Endothelial cell of umbilical vein (primary cell): ENCODE measurements at regions not wholly inside any gene's neighbourhood (a gene's known extent, or its start where the extent isn't known, plus 50 kb on each side); places are given as distances from the start of the nearest gene placed in this dataset.

Experiments
- EZH2 ChIP-seq: IDR thresholded peaks from 2 replicates; pipeline ENCODE4 v1.6.1; 2012; ENCODE audit warnings: borderline replicate concordance, low read depth, mild to moderate bottlenecking, moderate library complexity, low read length, inconsistent platforms; ENCODE audit not compliant: severe bottlenecking
- FOS ChIP-seq: IDR thresholded peaks from 2 replicates; pipeline ENCODE4 v1.6.1; 2011; ENCODE audit warnings: mild to moderate bottlenecking, low read length, moderate library complexity, borderline replicate concordance; ENCODE audit not compliant: insufficient read depth
- JUN ChIP-seq: IDR thresholded peaks from 2 replicates; pipeline ENCODE4 v1.6.1; 2011; ENCODE audit warnings: borderline replicate concordance, low read depth; ENCODE audit not compliant: insufficient read length, insufficient read depth
- MAX ChIP-seq: IDR thresholded peaks from 2 replicates; pipeline ENCODE4 v1.6.1; 2011; ENCODE audit not compliant: insufficient read depth, insufficient read length
- MYC ChIP-seq: IDR thresholded peaks from one replicate; pipeline ENCODE4 v1.6.1; 2011; ENCODE audit warnings: mild to moderate bottlenecking, low read depth, low read length
- POLR2A ChIP-seq: IDR thresholded peaks from 2 replicates; pipeline ENCODE4 v1.6.1; 2012; ENCODE audit warnings: low read depth, mild to moderate bottlenecking, control low read depth, low read length
- POLR2AphosphoS5 ChIP-seq: IDR thresholded peaks from 2 replicates; pipeline ENCODE4 v1.6.1; 2012; ENCODE audit warnings: low read depth, mild to moderate bottlenecking, control low read depth, low read length, moderate library complexity; ENCODE audit not compliant: insufficient read depth
- TF ChIP-seq, protein P1 (sequence below), 2 donors: IDR thresholded peaks; 1 replicate in 1 of 2; 2 replicates in 1 of 2; pipeline ENCODE4 v1.5.1; 2011; ENCODE audit warnings: low read length in 2 of 2, mild to moderate bottlenecking in 2 of 2, moderate library complexity in 2 of 2, control low read depth in 1 of 2, inconsistent platforms in 1 of 2, low read depth in 1 of 2; ENCODE audit not compliant: insufficient read depth in 1 of 2; ENCODE audit errors: extremely low read depth in 1 of 2

GRCh38 chr5:57054671-57055070 lies 102.7 kb upstream of the MIER3 start:
- TF ChIP-seq, protein P1, sequence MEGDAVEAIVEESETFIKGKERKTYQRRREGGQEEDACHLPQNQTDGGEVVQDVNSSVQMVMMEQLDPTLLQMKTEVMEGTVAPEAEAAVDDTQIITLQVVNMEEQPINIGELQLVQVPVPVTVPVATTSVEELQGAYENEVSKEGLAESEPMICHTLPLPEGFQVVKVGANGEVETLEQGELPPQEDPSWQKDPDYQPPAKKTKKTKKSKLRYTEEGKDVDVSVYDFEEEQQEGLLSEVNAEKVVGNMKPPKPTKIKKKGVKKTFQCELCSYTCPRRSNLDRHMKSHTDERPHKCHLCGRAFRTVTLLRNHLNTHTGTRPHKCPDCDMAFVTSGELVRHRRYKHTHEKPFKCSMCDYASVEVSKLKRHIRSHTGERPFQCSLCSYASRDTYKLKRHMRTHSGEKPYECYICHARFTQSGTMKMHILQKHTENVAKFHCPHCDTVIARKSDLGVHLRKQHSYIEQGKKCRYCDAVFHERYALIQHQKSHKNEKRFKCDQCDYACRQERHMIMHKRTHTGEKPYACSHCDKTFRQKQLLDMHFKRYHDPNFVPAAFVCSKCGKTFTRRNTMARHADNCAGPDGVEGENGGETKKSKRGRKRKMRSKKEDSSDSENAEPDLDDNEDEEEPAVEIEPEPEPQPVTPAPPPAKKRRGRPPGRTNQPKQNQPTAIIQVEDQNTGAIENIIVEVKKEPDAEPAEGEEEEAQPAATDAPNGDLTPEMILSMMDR (IDR thresholded peaks at IDR 0.05; ENCODE audit: extremely low read depth in 1 of 2, insufficient read depth in 1 of 2, low read depth in 1 of 2, low read length in 2 of 2): no peak
- TF ChIP-seq POLR2A (no peak), EZH2 (no peak), POLR2AphosphoS5 (no peak), MAX (no peak), MYC (no peak), FOS (no peak), JUN (no peak)
